Caco-2 (cell line): ENCODE measurements at regions not wholly inside any gene's neighbourhood (a gene's known extent, or its start where the extent isn't known, plus 50 kb on each side); places are given as distances from the start of the nearest gene placed in this dataset.

Source experiments
- BruUV-seq: library from RNA; stranded (reverse); fragments of 400-500 nt; replicated peaks from 2 replicates; lab custom pipeline; 2021; lab: Mats Ljungman, UMichigan
- CTCF ChIA-PET: fragments of 300-600 bp; sonication (Branson Sonifier 250); formaldehyde crosslinking; loops from one replicate; lab custom pipeline; 2022; ENCODE audit warnings: antibody characterized with exemption; lab: Charles Lee
- POLR2A ChIA-PET: fragments of 300-600 bp; sonication (Branson Sonifier 250); formaldehyde crosslinking; loops from one replicate; lab custom pipeline; 2022; ENCODE audit warnings: antibody characterized with exemption; lab: Charles Lee
- DNase-seq, 2 experiments: peaks; one replicate each; pipeline versions ENCODE4 v3.0.0 to v3.0.0-alpha.2; 2020 to 2022
- H3K27me3 ChIP-seq: replicated peaks from 2 replicates; pipeline ENCODE4 v1.6.0; 2011; ENCODE audit warnings: low read length; ENCODE audit not compliant: control insufficient read depth, insufficient read depth
- H3K36me3 ChIP-seq: 2 replicates; pipeline ENCODE4 v1.5.1; 2011; ENCODE audit warnings: low read length; ENCODE audit not compliant: control insufficient read depth, insufficient read depth
- H3K4me1 ChIP-seq: fragments of 250-450 bp; sonication (Bioruptor Pico); 2 replicates; pipeline ENCODE4 v1.5.1; 2020; ENCODE audit warnings: mild to moderate bottlenecking
- H3K4me3 ChIP-seq: 2 replicates; pipeline ENCODE4 v1.5.1; 2011; ENCODE audit warnings: low read depth, mild to moderate bottlenecking, control low read depth, low read length
- H3K9me3 ChIP-seq: fragments of 250-450 bp; sonication (Bioruptor Pico); 2 replicates; pipeline ENCODE4 v1.5.1; 2020; ENCODE audit warnings: mild to moderate bottlenecking, moderate library complexity
- H3K27ac Mint-ChIP-seq: one replicate; pipeline ENCODE4 v1.8.0; 2022; ENCODE audit warnings: mixed read lengths; ENCODE audit not compliant: unreplicated experiment
- H3K27me3 Mint-ChIP-seq: one replicate; pipeline ENCODE4 v1.8.0; 2022; ENCODE audit warnings: mixed read lengths; ENCODE audit not compliant: insufficient read depth, unreplicated experiment
- H3K36me3 Mint-ChIP-seq: one replicate; pipeline ENCODE4 v1.8.0; 2022; ENCODE audit warnings: mild to moderate bottlenecking, mixed read lengths; ENCODE audit not compliant: insufficient read depth, unreplicated experiment
- H3K4me1 Mint-ChIP-seq: one replicate; pipeline ENCODE4 v1.8.0; 2022; ENCODE audit warnings: low read depth, mixed read lengths; ENCODE audit not compliant: unreplicated experiment
- H3K4me3 Mint-ChIP-seq: one replicate; pipeline ENCODE4 v1.8.0; 2022; ENCODE audit warnings: mild to moderate bottlenecking, moderate library complexity, mixed read lengths; ENCODE audit not compliant: unreplicated experiment
- H3K9me3 Mint-ChIP-seq: one replicate; pipeline ENCODE4 v1.8.0; 2022; ENCODE audit warnings: mixed read lengths; ENCODE audit not compliant: unreplicated experiment
- CTCF ChIP-seq, 2 experiments: fragments of 200-600 bp in 1 of 2; IDR thresholded peaks; 1 replicate in 1 of 2; 2 replicates in 1 of 2; pipeline versions ENCODE4 v1.5.1 to v1.8.0; 2011 to 2022; ENCODE audit warnings: antibody characterized with exemption in 1 of 2, control low read depth in 1 of 2, inconsistent platforms in 1 of 2, low read depth in 1 of 2, low read length in 1 of 2, mild to moderate bottlenecking in 1 of 2, moderate library complexity in 1 of 2; ENCODE audit not compliant: insufficient read depth in 1 of 2, severe bottlenecking in 1 of 2, unreplicated experiment in 1 of 2
- intact Hi-C: fragments of 100-400 bp; cut with micrococcal nuclease; formaldehyde crosslinking; loops from one replicate; pipeline ENCODE4 v1.10.0; 2022; ENCODE audit not compliant: unreplicated experiment

DNA sequence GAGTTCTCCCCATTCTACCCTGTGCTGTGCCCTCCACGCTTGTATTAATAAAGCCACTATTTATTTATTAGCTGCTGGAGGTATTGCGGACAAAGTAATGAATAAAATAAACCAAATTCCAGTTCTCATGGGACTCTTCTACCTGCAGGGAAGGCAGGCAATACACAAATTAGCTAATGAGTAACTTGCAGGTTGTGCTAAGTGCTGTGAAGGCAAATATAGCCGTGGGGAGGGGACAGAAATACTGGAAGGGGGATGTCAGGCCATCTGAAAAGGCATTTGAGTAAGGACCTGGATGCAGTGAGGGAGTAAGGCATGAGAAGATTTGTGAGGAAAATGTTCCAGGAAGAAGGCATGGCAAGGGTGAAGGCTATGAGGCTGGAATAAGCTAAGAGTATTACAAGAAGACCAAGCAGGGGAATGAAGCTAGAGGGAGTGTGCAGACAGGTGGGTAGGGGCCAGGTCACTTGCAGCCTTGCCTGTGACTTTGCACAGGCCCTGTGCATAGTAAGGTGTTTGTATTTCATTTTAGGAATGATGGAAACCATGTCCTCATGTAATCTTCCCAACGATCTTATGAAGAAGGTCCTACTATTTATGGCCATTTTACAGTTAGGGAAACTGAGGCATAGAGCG lies 167.5 kb downstream of the PTPN11 start:
- no peaks in the 10 kb centered on the region for H3K9me3 ChIP-seq
- intact Hi-C loops = no loop called here
- H3K4me3 Mint-ChIP-seq = no peak overlapping the region
- no peaks in the 10 kb centered on the region for H3K4me1 ChIP-seq
- H3K27ac Mint-ChIP-seq = no peak overlapping the region
- H3K4me3 ChIP-seq = no peak overlapping the region
- H3K9me3 Mint-ChIP-seq = no peaks in the 10 kb centered on the region
- H3K36me3 Mint-ChIP-seq = no peaks in the 10 kb centered on the region
- no peaks in the 10 kb centered on the region for H3K36me3 ChIP-seq
- TF ChIP-seq CTCF (IDR thresholded peaks at IDR 0.05; ENCODE audit: insufficient read depth in 1 of 2, low read depth in 1 of 2, low read length in 1 of 2, severe bottlenecking in 1 of 2, unreplicated experiment in 1 of 2) = no peak
- BruUV-seq = no TSS peak
- ChIA-PET CTCF (no interaction called here), POLR2A (no interaction called here)
- no peak for DNase-seq
- H3K27me3 Mint-ChIP-seq = peaks cover 10% of the 10 kb centered on the region
- no peaks in the 10 kb centered on the region for H3K27me3 ChIP-seq
- no peaks in the 10 kb centered on the region for H3K4me1 Mint-ChIP-seq

DNA sequence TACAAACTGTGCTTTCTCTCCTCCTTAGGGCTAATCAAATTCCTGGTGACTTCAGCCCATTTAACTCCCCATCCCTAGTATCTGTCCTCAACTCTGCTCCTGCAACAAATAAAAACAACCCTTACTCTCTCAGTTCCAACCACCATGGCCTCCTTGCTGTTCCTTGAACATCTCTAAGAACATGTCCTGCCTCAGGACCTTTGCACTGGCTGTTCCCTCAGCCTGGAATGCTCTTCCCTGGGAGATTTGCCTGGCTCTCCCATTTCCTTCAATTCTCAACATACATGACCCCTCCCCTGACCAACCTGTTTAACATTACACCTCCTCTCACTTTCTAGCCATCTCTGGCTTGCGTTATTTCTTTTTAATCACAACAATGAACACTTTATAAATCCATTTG lies 170.5 kb downstream of the PTPN11 start:
- no peak for TF ChIP-seq CTCF (IDR thresholded peaks at IDR 0.05; ENCODE audit: insufficient read depth in 1 of 2, low read depth in 1 of 2, low read length in 1 of 2, severe bottlenecking in 1 of 2, unreplicated experiment in 1 of 2)

GRCh38 chr12:112590281-112590680 lies 171.5 kb downstream of the PTPN11 start:
- intact Hi-C loops = no loop called here
- H3K36me3 Mint-ChIP-seq = no peaks in the 10 kb centered on the region
- no peak overlapping the region for H3K4me3 Mint-ChIP-seq
- no peak for TF ChIP-seq CTCF (IDR thresholded peaks at IDR 0.05; ENCODE audit: insufficient read depth in 1 of 2, low read depth in 1 of 2, low read length in 1 of 2, severe bottlenecking in 1 of 2, unreplicated experiment in 1 of 2)
- Histone ChIP-seq H3K36me3 (no peaks in the 10 kb centered on the region), H3K4me3 (no peak overlapping the region), H3K9me3 (peaks cover 4% of the 10 kb centered on the region; the same call in 1 of the 2 replicates), H3K4me1 (no peaks in the 10 kb centered on the region), H3K27me3 (no peaks in the 10 kb centered on the region)
- no peaks in the 10 kb centered on the region for H3K9me3 Mint-ChIP-seq
- DNase-seq = no peak
- POLR2A ChIA-PET = no interaction called here
- no TSS peak for BruUV-seq
- CTCF ChIA-PET = no interaction called here
- no peak overlapping the region for H3K27ac Mint-ChIP-seq
- H3K4me1 Mint-ChIP-seq = no peaks in the 10 kb centered on the region
- peaks cover 10% of the 10 kb centered on the region for H3K27me3 Mint-ChIP-seq

More for the DNA sequence above, 170.5 kb downstream of the PTPN11 start:
- H3K36me3 ChIP-seq = no peaks in the 10 kb centered on the region
- Mint-ChIP-seq H3K36me3 (no peaks in the 10 kb centered on the region), H3K4me1 (no peaks in the 10 kb centered on the region), H3K4me3 (no peak overlapping the region), H3K9me3 (no peaks in the 10 kb centered on the region), H3K27ac (no peak overlapping the region), H3K27me3 (peaks cover 8% of the 10 kb centered on the region)
- intact Hi-C loops = no loop called here
- peaks cover 4% of the 10 kb centered on the region; the same call in 1 of the 2 replicates for H3K9me3 ChIP-seq
- POLR2A ChIA-PET = no interaction called here
- no peaks in the 10 kb centered on the region for H3K27me3 ChIP-seq
- H3K4me3 ChIP-seq = no peak overlapping the region
- H3K4me1 ChIP-seq = no peaks in the 10 kb centered on the region
- BruUV-seq = no TSS peak
- CTCF ChIA-PET = no interaction called here
- DNase-seq = no peak
